PC-3 (cell line): ENCODE measurements at regions not wholly inside any gene's neighbourhood (a gene's known extent, or its start where the extent isn't known, plus 50 kb on each side); places are given as distances from the start of the nearest gene placed in this dataset.
"Not testable (repeated sequence)": the region's sequence is repeated elsewhere in the genome, so short reads cannot be mapped to it uniquely, and the experiment has no call there.

Experiments
- ATAC-seq: fragments of 200-7000 bp; cut with Tn5 transposase; 2 replicates; pipeline ENCODE4 v1.9.1; 2020; ENCODE audit warnings: mild to moderate bottlenecking, moderate library complexity
- BruUV-seq: library from RNA; stranded (reverse); fragments of 400-500 nt; replicated peaks from 2 replicates; lab custom pipeline; 2021; lab: Mats Ljungman, UMichigan
- CTCF ChIA-PET: fragments of 300-600 bp; sonication (Branson Sonifier 250); formaldehyde crosslinking; loops from one replicate; lab custom pipeline; 2022; ENCODE audit warnings: antibody characterized with exemption; lab: Charles Lee
- POLR2A ChIA-PET: fragments of 300-600 bp; sonication (Branson Sonifier 250); formaldehyde crosslinking; loops from one replicate; lab custom pipeline; 2022; ENCODE audit warnings: antibody characterized with exemption; ENCODE audit not compliant: unreplicated experiment; lab: Charles Lee
- DNase-seq: peaks from one replicate; pipeline ENCODE4 v3.0.0-alpha.2; 2015
- H2AFZ ChIP-seq: fragments of 300-600 bp; sonication (generic); 2 replicates; pipeline ENCODE4 v1.6.0; 2016; ENCODE audit warnings: antibody characterized with exemption, low read length
- H3F3A ChIP-seq: fragments of 300-600 bp; sonication (generic); one replicate; pipeline ENCODE4 v1.6.0; 2017; ENCODE audit warnings: antibody characterized with exemption, low read length, control low read depth, mild to moderate bottlenecking; ENCODE audit not compliant: unreplicated experiment
- H3K27ac ChIP-seq: fragments of 300-600 bp; sonication (generic); 2 replicates; pipeline ENCODE4 v1.5.1; 2016; ENCODE audit warnings: mild to moderate bottlenecking, low read length
- H3K27me3 ChIP-seq: fragments of 300-600 bp; sonication (generic); 2 replicates; pipeline ENCODE4 v1.6.1; 2016; ENCODE audit warnings: low read length, mixed read lengths
- H3K36me3 ChIP-seq: fragments of 300-600 bp; sonication (generic); 2 replicates; pipeline ENCODE4 v1.6.1; 2016; ENCODE audit warnings: low read depth, mixed run types, low read length, mixed read lengths
- H3K4me1 ChIP-seq: fragments of 300-600 bp; sonication (generic); 2 replicates; pipeline ENCODE4 v1.5.1; 2016; ENCODE audit warnings: low read length; ENCODE audit not compliant: insufficient read depth
- H3K4me2 ChIP-seq: fragments of 300-600 bp; sonication (generic); 2 replicates; pipeline ENCODE4 v1.6.0; 2016; ENCODE audit warnings: low read length
- H3K4me3 ChIP-seq: fragments of 300-600 bp; sonication (generic); 2 replicates; pipeline ENCODE4 v1.5.1; 2016; ENCODE audit warnings: mild to moderate bottlenecking, low read length, mixed read lengths
- H3K79me2 ChIP-seq: fragments of 300-600 bp; sonication (generic); 2 replicates; pipeline ENCODE4 v1.6.1; 2017; ENCODE audit warnings: low read length, mixed read lengths
- H3K9ac ChIP-seq: fragments of 300-600 bp; sonication (generic); 2 replicates; pipeline ENCODE4 v1.6.0; 2016; ENCODE audit warnings: mild to moderate bottlenecking, low read length
- H3K9me2 ChIP-seq: fragments of 300-600 bp; sonication (generic); replicated peaks from 2 replicates; pipeline ENCODE4 v1.6.1; 2016; ENCODE audit warnings: mixed run types, low read length, mixed read lengths
- H3K9me3 ChIP-seq: fragments of 300-600 bp; sonication (generic); 2 replicates; pipeline ENCODE4 v1.6.1; 2016; ENCODE audit warnings: low read length, mixed read lengths
- H4K20me1 ChIP-seq: fragments of 300-600 bp; sonication (generic); 2 replicates; pipeline ENCODE4 v1.6.1; 2016; ENCODE audit warnings: low read length, mixed read lengths
- EZH2 ChIP-seq: fragments of 300-600 bp; sonication (generic); IDR thresholded peaks from one replicate; pipeline ENCODE4 v1.6.1; 2017; ENCODE audit warnings: antibody characterized with exemption, mild to moderate bottlenecking, low read length; ENCODE audit not compliant: unreplicated experiment
- EZH2phosphoT487 ChIP-seq: fragments of 300-600 bp; sonication (generic); IDR thresholded peaks from 2 replicates; pipeline ENCODE4 v1.6.1; 2018; ENCODE audit warnings: mild to moderate bottlenecking, antibody characterized with exemption, low read length, borderline replicate concordance
- intact Hi-C: fragments of 100-400 bp; cut with micrococcal nuclease; formaldehyde crosslinking; loops from 2 replicates; pipeline ENCODE4 v1.9.0; 2023
- TF ChIP-seq, protein P1 (sequence below): fragments of 300-600 bp; sonication (generic); conservative IDR thresholded peaks from 2 replicates; pipeline ENCODE4 v1.5.1; 2017; ENCODE audit warnings: antibody characterized with exemption, low read depth, mild to moderate bottlenecking, low read length

DNA sequence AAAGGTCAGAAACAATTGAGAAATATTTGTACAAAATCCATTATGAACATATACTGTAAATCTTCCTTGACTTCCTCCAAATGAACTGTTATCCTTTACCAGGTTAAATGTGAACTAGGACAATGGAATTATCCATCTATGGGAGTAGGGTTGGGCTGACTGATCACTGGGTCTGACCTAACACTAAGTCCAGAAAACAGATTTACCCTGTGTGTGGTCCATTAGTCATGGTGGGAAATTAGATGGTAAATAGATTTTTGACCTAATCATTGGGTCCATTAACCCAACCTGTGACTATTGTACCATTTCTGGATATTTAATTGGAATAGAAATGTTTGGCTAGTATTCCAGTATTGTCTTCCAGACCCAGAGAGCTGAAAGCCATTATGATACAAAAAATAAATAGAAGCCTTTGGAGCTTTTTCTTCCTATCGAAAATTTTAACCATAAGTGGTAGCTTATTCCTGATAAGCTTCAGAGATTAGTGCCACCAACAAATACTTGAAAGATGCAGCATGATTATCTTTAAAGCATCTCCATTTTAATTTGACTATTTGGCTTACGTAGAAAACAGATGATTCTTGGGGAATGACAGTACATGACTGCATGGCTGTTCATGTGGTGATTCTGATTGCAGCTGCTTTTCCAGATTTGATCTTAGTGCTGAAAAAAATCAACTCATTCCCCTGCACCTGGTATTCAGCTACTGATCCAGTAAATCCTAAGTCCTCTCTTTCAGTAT, 703.2 kb upstream of the FSHR start:
- no peaks in the 10 kb centered on the region for H3K79me2 ChIP-seq
- H4K20me1 ChIP-seq = no peaks in the 10 kb centered on the region
- intact Hi-C loops = no loop called here
- H3K9ac ChIP-seq = no peak overlapping the region
- no peaks in the 10 kb centered on the region for H3K27me3 ChIP-seq
- BruUV-seq = no TSS peak
- no peaks in the 10 kb centered on the region for H3K4me1 ChIP-seq
- no peak overlapping the region for H3K27ac ChIP-seq
- DNase-seq = no peak
- ATAC-seq = no peak
- no peaks in the 10 kb centered on the region for H3K36me3 ChIP-seq
- H3K9me3 ChIP-seq = 0 out of 2 replicates have a peak, but pooled peaks cover 5% of the 10 kb centered on the region
- CTCF ChIA-PET = no interaction called here
- H3K4me2 ChIP-seq = no peak overlapping the region
- no peak overlapping the region for H3K4me3 ChIP-seq
- POLR2A ChIA-PET = no interaction called here
- H3K9me2 ChIP-seq = no peaks in the 10 kb centered on the region
- TF ChIP-seq, protein P1, sequence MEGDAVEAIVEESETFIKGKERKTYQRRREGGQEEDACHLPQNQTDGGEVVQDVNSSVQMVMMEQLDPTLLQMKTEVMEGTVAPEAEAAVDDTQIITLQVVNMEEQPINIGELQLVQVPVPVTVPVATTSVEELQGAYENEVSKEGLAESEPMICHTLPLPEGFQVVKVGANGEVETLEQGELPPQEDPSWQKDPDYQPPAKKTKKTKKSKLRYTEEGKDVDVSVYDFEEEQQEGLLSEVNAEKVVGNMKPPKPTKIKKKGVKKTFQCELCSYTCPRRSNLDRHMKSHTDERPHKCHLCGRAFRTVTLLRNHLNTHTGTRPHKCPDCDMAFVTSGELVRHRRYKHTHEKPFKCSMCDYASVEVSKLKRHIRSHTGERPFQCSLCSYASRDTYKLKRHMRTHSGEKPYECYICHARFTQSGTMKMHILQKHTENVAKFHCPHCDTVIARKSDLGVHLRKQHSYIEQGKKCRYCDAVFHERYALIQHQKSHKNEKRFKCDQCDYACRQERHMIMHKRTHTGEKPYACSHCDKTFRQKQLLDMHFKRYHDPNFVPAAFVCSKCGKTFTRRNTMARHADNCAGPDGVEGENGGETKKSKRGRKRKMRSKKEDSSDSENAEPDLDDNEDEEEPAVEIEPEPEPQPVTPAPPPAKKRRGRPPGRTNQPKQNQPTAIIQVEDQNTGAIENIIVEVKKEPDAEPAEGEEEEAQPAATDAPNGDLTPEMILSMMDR = no peak
- no peak for TF ChIP-seq EZH2
- no peak for TF ChIP-seq EZH2phosphoT487
- H3F3A ChIP-seq = no peaks in the 10 kb centered on the region
- H2AFZ ChIP-seq = no peak overlapping the region

DNA sequence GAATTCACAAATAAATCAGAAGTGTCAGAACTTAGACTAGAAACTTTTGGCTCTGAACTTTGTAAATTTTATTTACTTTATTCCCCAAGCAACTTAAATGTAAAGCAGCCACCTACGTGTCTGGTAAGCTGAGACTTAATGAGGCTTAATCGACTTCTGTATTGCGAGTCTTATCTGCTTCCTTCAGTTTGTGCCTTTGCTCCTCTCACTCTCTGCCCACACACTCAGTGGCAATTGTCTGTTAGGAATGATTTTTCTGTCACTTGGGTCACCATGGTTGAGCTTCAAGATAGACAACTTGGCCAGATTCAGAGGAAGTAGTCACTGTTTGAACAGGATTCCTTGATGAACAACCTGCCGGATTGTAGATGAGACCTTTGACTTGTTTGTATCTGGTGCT, 691.4 kb upstream of the FSHR start:
- Histone ChIP-seq H3K79me2 (no peaks in the 10 kb centered on the region), H3K27ac (no peak overlapping the region), H3K9me2 (no peaks in the 10 kb centered on the region), H4K20me1 (no peaks in the 10 kb centered on the region), H3K9me3 (no peaks in the 10 kb centered on the region), H3F3A (no peaks in the 10 kb centered on the region), H2AFZ (no peak overlapping the region), H3K36me3 (no peaks in the 10 kb centered on the region), H3K4me2 (no peak overlapping the region), H3K4me3 (no peak overlapping the region), H3K4me1 (no peaks in the 10 kb centered on the region), H3K27me3 (no peaks in the 10 kb centered on the region), H3K9ac (no peak overlapping the region)
- DNase-seq (no peak), ATAC-seq (no peak)
- intact Hi-C loops = no loop called here
- POLR2A ChIA-PET = no interaction called here
- CTCF ChIA-PET = no interaction called here
- BruUV-seq = no TSS peak
- TF ChIP-seq EZH2phosphoT487 (no peak), EZH2 (no peak)
- TF ChIP-seq, protein P1 = no peak

DNA sequence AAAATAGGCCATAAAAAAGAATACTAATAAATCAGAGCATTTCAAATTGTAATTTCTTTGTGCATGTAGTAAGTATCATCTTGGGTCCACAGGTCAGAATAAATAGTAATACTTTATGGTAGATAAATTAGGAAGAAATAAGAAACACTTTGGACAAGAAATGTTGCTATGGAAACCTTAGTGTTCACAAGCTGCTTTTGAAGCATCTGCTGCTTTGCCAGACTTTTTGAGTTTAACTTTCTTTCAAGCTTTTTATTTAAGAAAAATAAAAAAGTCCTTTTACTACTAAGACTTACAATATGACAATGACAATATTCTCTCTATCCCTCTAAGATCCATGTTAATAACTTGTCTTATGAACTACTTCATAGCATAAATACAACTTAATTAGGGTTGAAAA, 690.7 kb upstream of the FSHR start:
- no peaks in the 10 kb centered on the region for H3K36me3 ChIP-seq
- ChIA-PET CTCF (no interaction called here), POLR2A (no interaction called here)
- no peak overlapping the region for H2AFZ ChIP-seq
- no TSS peak for BruUV-seq
- ATAC-seq (no peak), DNase-seq (no peak)
- intact Hi-C loops = no loop called here
- H3K4me2 ChIP-seq = no peak overlapping the region
- no peak overlapping the region for H3K27ac ChIP-seq
- H3F3A ChIP-seq = no peaks in the 10 kb centered on the region
- H3K9me2 ChIP-seq = no peaks in the 10 kb centered on the region
- no peaks in the 10 kb centered on the region for H3K79me2 ChIP-seq
- H3K4me1 ChIP-seq = no peaks in the 10 kb centered on the region
- TF ChIP-seq EZH2phosphoT487 (no peak), EZH2 (no peak)
- TF ChIP-seq, protein P1 = no peak
- no peaks in the 10 kb centered on the region for H3K9me3 ChIP-seq
- no peaks in the 10 kb centered on the region for H4K20me1 ChIP-seq
- no peak overlapping the region for H3K9ac ChIP-seq
- H3K4me3 ChIP-seq = no peak overlapping the region
- H3K27me3 ChIP-seq = no peaks in the 10 kb centered on the region

DNA sequence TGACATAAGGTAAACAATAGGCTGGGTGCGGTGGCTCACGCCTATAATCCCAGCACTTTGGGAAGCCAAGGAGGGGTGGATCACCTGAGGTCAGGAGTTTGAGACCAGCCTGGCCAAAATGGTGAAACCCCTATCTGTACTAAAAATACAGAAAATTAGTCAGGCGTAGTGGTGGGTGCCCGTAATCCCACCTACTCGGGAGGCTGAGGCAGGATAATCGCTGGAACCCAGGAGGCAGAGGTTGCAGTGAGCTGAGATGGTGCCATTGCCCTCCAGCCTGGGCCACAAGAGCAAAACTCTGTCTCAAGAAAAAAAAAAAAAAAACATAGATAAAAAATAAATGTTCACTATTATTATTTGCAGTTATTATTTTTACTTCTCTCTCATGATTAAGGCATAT, 689.8 kb upstream of the FSHR start:
- H3K27me3 ChIP-seq, H3K36me3 ChIP-seq, H3K9me3 ChIP-seq, POLR2A ChIA-PET, H3K79me2 ChIP-seq, ATAC-seq, DNase-seq, H3K4me2 ChIP-seq, H3K4me1 ChIP-seq, H2AFZ ChIP-seq, H3F3A ChIP-seq, H3K27ac ChIP-seq, H3K9me2 ChIP-seq, BruUV-seq, intact Hi-C loops, H3K9ac ChIP-seq, H3K4me3 ChIP-seq, H4K20me1 ChIP-seq, CTCF ChIA-PET: not testable (repeated sequence)
